ENCODE measurements at regions not wholly inside any gene's neighbourhood (a gene's known extent, or its start where the extent isn't known, plus 50 kb on each side); places are given as distances from the start of the nearest gene placed in this dataset.

DNA sequence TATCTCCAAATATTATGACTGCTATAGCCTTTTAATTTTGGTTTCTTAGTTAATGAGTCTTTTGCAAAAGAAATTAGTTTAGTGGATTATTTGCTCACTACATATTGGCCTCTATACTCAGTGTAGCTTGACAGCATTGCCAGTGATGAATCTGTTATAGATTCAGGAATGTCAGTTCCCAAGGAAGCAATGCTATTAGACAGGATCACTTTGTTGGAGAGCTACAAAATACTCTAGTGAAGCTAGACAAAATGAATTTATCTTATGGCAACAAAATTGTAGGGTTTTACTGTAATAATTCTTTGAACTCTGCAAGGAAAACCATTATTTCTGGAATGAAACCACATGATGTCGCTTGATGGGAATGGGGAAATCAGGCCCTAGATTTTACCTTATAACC, 543.3 kb downstream of the SQOR start:
- Mint-ChIP-seq H3K27me3 (no peaks in the 10 kb centered on the region), H3K4me1 (no peaks in the 10 kb centered on the region)

DNA sequence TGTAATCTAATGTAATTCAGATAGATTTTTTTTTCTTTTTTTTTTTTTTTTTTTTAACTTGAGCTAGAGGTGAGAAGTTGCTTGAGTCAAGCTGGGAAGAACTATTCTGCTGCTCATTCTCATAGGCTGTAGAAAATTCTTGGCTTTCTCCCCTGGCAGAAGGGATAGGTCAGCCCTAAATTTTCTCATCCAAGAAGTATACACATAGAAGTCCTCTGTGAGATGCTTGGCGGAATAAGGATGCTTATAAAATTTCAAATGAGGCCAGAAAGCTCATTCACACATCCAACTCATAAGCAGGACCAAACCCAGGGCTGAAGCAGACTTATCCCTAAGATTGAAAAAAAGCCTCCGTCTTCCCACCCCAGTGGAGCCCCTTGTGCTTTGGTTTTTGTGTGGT, 572.5 kb downstream of the SQOR start:
- Mint-ChIP-seq H3K4me3 (no peak overlapping the region), H3K27me3 (no peaks in the 10 kb centered on the region), H3K36me3 (no peaks in the 10 kb centered on the region), H3K27ac (no peak overlapping the region), H3K4me1 (no peaks in the 10 kb centered on the region), H3K9me3 (peaks cover 2 to 8% (median 5%) of the 10 kb centered on the region in 3 donors)

More for the DNA sequence above, 543.3 kb downstream of the SQOR start:
- peaks cover 4 to 17% (median 4%) of the 10 kb centered on the region in 3 donors for H3K9me3 Mint-ChIP-seq
- peaks cover 3% of the 10 kb centered on the region for H3K36me3 Mint-ChIP-seq
- H3K27ac Mint-ChIP-seq, result no peak overlapping the region
- H3K4me3 Mint-ChIP-seq, result no peak overlapping the region

DNA sequence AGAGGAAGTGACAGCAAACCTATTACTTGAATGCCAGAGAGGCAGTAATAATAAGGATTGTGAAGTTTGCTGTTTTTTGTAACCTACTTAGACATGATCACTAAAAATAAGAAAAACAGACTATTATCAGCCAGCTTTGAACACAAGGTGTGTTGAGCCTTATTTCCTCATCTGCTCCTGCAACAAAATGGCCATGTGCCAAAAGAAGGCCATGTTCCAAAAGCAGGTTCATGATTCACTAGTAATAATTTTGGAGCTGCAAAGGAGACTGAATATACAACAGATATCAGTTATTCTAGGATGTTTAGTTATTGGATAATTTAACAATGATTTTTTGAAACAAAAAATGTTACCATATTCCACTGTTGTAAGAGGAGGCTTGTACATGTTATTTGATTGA, 578.7 kb downstream of the SQOR start:
- Mint-ChIP-seq H3K36me3 (no peaks in the 10 kb centered on the region), H3K4me3 (no peak overlapping the region), H3K4me1 (peaks cover 0 to 2% (median 0%) of the 10 kb centered on the region in 3 donors), H3K9me3 (peaks cover 0 to 17% (median 6%) of the 10 kb centered on the region in 3 donors), H3K27ac (no peak overlapping the region), H3K27me3 (no peaks in the 10 kb centered on the region)

DNA sequence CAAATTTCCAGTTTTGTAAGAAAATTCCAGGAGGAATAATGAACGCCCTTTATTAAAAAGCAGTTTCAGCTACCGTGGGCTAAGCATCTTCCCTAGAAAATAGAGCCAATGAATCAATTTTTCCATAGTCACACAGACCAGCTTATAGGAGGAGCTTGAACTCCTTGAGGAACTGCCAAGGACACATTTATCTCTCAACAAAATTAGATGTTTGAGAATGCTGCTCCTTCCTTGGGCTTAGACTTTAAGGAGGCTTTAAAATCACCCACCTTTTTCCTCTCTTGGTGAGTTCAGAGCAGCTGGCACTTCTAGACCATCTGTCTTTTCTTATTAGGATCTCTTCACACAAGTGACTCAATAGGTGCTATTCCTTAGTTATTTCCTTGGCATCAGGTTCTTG, 588.0 kb downstream of the SQOR start:
- Mint-ChIP-seq H3K9me3 (peaks cover 0 to 13% (median 3%) of the 10 kb centered on the region in 3 donors), H3K27ac (no peak overlapping the region), H3K4me3 (no peak overlapping the region), H3K27me3 (no peaks in the 10 kb centered on the region), H3K36me3 (no peaks in the 10 kb centered on the region), H3K4me1 (peaks cover 0 to 3% (median 0%) of the 10 kb centered on the region in 3 donors)

DNA sequence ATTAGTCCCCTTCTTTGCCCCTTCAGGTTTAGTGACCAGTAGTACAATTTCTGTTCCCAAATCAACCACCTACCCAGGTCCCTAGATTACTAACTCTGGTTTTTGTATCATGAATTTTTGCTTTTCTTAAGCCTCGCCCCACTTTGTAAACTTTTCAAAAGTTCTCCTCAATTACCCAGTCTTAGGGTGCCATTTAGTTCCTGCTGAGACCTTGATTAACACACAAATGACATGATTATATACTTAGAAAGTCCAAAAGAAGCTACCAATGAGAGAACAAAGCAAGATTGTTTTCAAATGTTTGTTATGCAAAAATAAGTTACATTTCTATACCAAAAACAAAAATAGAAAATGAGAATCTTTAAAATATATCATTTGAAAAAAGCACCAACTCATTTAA, 594.4 kb downstream of the SQOR start:
- Mint-ChIP-seq H3K4me1 (no peaks in the 10 kb centered on the region), H3K27ac (peak overlapping the region in 1 of 3 donors; percentile 2), H3K27me3 (no peaks in the 10 kb centered on the region), H3K36me3 (no peaks in the 10 kb centered on the region), H3K9me3 (peaks cover 0 to 4% (median 0%) of the 10 kb centered on the region in 3 donors), H3K4me3 (no peak overlapping the region)

DNA sequence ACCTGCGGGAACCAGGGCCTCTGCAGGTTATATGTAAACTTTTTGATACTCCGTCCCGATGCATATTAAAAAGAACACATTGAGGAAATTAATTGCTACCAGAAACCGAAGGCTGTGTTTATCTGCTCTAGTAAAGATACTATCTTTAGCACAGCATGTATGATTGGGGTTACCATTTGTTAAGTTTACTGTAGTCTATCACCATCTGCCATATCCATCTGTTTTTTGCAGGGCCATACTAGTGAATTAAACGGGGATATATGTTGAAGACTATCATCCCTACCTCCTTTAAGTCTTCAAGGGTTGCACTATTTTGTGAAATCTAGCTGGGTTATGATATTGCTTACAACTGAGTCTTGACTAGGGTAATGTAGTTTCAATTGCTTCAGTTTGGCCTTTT, 597.0 kb downstream of the SQOR start:
- H3K27me3 Mint-ChIP-seq, result no peaks in the 10 kb centered on the region
- no peaks in the 10 kb centered on the region for H3K4me1 Mint-ChIP-seq
- peaks cover 0 to 4% (median 0%) of the 10 kb centered on the region in 3 donors for H3K9me3 Mint-ChIP-seq
- H3K36me3 Mint-ChIP-seq, result no peaks in the 10 kb centered on the region
- no peak overlapping the region for H3K4me3 Mint-ChIP-seq
- H3K27ac Mint-ChIP-seq, result no peak overlapping the region

DNA sequence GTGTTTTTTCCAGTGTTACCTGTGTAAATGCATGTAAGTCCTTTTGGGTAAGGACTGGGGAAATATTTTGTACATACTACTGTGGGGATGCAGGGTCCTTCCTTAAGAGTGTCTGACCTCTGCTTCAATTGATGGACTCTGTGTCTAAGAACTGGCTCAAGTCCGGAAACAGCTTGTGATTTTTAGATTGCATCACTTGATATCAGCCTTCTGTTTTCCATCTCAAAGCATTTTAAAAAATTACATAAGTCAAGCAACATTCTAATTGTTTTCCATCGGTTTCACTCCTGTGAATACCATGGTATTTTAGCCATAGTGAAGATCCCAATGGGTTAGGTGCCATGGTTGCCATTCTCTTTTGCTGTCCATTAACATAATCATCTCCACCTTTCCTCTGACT, 597.6 kb downstream of the SQOR start:
- peaks cover 0 to 6% (median 2%) of the 10 kb centered on the region in 3 donors for H3K9me3 Mint-ChIP-seq
- H3K36me3 Mint-ChIP-seq, result no peaks in the 10 kb centered on the region
- H3K27me3 Mint-ChIP-seq, result no peaks in the 10 kb centered on the region
- H3K4me1 Mint-ChIP-seq, result no peaks in the 10 kb centered on the region
- H3K4me3 Mint-ChIP-seq, result no peak overlapping the region
- H3K27ac Mint-ChIP-seq, result no peak overlapping the region

DNA sequence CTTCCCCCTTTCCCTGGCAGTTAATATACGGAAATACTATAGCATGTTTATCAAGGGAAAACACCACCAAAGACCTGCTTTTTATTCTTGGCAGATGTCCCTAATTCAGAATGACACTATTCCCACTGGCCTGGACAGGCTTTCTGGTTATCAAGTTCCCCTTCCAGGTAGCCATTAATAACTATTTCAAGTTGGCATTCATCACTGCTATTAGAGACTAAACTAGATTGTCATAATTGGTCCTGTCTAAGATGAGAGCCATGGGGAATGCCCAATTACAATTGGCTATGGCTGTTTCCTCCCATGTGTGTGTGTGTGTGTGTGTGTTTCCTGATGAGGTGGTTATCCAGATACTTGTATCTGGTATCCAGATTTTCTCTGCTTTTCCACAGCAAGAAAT, 608.1 kb downstream of the SQOR start:
- Mint-ChIP-seq H3K27ac (no peak overlapping the region), H3K4me3 (no peak overlapping the region), H3K9me3 (peaks cover 0 to 3% (median under 1%) of the 10 kb centered on the region in 3 donors), H3K36me3 (no peaks in the 10 kb centered on the region), H3K27me3 (no peaks in the 10 kb centered on the region), H3K4me1 (no peaks in the 10 kb centered on the region)

DNA sequence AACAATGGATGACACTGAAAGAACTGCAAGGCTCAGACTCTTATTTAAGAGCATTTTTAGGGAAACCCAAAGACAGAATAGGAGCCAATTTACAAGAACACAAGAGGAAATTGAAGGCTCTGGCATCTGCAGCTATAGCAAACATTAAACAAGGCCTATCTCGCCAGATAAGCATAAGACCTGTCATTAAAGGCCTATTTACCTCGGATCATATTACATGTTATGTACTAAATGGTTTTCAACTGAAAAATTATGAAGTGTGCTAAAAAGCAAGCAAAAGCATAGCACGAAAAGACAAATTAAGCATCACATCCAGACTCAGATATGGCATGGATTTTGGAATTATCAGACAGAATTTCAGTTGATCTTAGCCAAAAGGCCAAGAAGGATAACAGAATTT, 617.1 kb downstream of the SQOR start:
- Mint-ChIP-seq H3K9me3 (peaks cover 0 to 4% (median 0%) of the 10 kb centered on the region in 3 donors), H3K27me3 (no peaks in the 10 kb centered on the region), H3K4me3 (no peak overlapping the region), H3K36me3 (no peaks in the 10 kb centered on the region), H3K27ac (no peak overlapping the region), H3K4me1 (no peaks in the 10 kb centered on the region)

DNA sequence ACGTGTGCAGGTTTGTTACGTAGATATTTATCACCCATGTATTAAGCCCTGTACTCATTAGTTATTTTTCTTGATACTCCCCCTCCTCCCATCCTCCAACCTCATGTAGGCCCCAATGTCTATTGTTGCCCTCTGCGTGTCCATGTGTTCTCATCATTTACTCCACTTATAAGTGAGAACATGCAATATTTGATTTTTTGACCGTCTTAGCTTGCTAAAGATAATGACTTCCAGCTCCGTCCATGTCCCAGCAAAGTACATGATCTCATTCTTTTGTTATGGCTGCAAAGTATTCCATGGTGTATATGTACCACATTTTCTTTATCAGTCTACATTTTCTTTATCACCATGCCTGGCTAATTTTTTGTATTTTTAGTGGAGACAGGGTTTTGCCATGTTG, 623.2 kb downstream of the SQOR start:
- Mint-ChIP-seq H3K27ac (no peak overlapping the region), H3K4me3 (no peak overlapping the region), H3K27me3 (no peaks in the 10 kb centered on the region), H3K36me3 (no peaks in the 10 kb centered on the region), H3K4me1 (no peaks in the 10 kb centered on the region), H3K9me3 (peaks cover 4 to 11% (median 10%) of the 10 kb centered on the region in 3 donors)

DNA sequence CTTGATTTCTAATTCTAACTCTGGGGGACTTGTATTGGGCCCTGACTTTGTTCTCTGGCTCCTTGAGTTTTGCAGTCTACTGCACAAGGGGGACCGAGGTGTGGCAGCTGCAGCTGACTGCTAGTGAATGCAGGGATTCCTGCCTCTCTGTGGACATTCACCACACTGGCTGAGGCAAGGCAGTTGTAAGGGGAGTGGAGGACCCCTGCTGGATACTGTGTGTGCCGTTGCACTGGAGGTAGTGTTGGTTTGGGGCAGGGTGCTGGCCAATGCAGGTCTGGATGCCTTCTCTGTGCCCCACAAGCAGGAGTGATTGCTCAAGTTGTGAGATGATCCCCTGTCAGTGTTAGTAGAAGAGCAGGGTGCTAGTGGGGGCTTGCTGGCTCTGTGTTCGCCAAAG, 626.1 kb downstream of the SQOR start:
- H3K9me3 Mint-ChIP-seq, result peaks cover 6 to 12% (median 10%) of the 10 kb centered on the region in 3 donors
- H3K36me3 Mint-ChIP-seq, result no peaks in the 10 kb centered on the region
- no peaks in the 10 kb centered on the region for H3K27me3 Mint-ChIP-seq
- no peak overlapping the region for H3K27ac Mint-ChIP-seq
- H3K4me1 Mint-ChIP-seq, result no peaks in the 10 kb centered on the region
- no peak overlapping the region for H3K4me3 Mint-ChIP-seq

DNA sequence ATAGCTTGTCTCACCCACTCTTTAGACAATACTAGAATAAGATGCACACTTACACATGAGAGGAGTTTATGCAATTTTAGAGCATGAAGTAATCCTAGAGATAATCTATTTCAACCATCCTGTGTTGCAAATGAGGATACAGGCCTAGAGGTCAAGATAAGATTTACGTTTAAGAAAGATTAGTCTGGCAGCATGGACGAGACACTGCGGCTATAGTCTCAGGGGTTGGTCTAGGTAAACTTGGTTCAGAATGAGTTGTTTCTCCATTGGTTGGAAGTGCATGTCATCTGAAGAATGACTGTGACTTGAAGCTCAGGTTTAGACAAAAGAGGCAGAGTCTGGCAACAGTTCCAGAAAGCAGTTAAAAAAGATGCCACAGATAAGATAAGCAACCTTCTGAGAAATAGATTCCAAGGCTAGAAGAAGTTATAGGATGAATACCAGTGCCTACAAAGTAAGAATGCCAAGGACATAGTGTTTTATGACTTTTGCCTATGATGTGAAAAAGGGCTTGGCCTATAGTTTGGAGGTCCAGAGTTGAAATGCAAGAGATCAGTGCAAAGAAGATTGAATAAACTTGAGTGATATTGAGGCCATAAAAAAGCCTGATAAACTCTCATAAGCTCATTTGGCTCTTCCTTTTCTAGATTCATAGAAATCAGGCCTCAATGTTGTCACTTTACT, 631.0 kb downstream of the SQOR start:
- Mint-ChIP-seq H3K9me3 (peaks cover 1 to 5% (median 3%) of the 10 kb centered on the region in 3 donors), H3K27me3 (no peaks in the 10 kb centered on the region), H3K27ac (no peak overlapping the region), H3K4me3 (no peak overlapping the region), H3K36me3 (no peaks in the 10 kb centered on the region), H3K4me1 (no peaks in the 10 kb centered on the region)

DNA sequence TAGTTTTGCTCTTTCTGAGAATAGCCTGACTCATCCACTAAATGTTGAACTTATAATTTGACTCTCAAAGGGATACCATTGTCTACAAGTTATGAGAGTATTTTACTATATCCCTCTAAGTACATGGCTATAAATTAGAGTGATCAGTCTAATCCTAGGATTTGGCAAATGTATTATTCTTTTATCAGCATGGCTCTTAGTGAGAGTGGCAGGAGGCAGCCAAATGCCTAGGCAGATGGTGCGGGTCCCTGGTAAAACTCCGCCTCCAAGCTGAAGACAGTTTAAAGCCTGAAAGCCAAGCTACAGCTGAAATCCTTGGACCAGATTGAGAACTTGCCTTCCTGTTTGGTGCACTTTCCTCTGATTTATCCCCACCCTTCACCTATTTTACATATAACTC, 631.8 kb downstream of the SQOR start:
- H3K4me3 Mint-ChIP-seq, result no peak overlapping the region

DNA sequence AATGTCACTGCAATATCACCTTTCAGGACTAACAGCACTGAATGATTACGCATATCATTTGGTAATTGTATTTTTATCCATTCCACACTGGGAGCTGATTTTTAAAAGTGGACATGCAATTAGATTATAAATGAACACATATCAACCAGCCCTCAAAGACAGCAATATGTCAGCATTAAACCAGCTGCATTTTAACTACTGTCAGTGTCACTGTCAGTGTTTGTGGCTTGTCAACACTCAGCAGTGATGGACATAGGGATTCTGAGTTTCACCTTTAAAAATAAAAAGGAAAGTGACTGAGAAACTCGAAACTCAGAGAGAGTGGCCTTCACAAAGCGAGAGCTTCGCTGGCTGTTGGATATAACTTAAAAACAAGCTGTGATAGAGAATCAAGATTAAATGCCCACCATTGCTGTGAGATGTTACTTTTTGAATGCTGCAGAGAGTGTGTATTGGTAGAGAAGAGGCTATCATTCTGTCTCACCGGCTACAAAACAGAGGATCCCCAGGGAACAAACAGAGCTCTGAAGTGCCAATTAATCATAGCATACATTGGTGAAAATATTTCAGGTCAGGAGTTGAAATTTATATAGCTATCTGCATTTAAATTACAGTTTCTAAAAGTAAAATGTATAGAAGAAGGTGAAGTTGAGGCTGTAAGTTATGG, 635.8 kb downstream of the SQOR start:
- Mint-ChIP-seq H3K27ac (no peak overlapping the region), H3K36me3 (no peaks in the 10 kb centered on the region), H3K4me1 (no peaks in the 10 kb centered on the region), H3K9me3 (peaks cover 0 to 4% (median 3%) of the 10 kb centered on the region in 3 donors), H3K27me3 (no peaks in the 10 kb centered on the region), H3K4me3 (no peak overlapping the region)

More for the DNA sequence above, 631.8 kb downstream of the SQOR start:
- no peaks in the 10 kb centered on the region for H3K27me3 Mint-ChIP-seq
- no peak overlapping the region for H3K27ac Mint-ChIP-seq
- no peaks in the 10 kb centered on the region for H3K36me3 Mint-ChIP-seq
- peaks cover 1 to 5% (median 4%) of the 10 kb centered on the region in 3 donors for H3K9me3 Mint-ChIP-seq
- H3K4me1 Mint-ChIP-seq, result no peaks in the 10 kb centered on the region

DNA sequence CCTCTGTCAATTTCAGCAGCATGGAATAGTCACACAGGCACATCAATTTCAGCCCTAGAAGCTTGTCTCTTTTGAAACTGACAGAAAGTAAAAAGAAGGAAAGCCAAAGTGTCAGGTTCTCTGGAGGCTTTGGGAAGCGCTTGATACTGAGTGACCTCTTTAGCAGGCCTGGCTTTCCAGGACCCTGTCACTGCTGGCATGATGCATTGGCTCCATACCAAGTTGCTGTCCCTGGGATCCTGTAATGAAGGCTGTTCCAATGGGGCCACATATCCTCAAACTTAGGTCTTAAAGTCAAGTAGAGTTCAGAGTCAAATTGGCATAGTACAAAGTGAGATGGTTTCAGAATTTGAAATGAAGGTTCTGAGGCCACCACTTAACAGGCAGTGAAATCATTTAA, 640.9 kb downstream of the SQOR start:
- H3K27me3 Mint-ChIP-seq, result no peaks in the 10 kb centered on the region

DNA sequence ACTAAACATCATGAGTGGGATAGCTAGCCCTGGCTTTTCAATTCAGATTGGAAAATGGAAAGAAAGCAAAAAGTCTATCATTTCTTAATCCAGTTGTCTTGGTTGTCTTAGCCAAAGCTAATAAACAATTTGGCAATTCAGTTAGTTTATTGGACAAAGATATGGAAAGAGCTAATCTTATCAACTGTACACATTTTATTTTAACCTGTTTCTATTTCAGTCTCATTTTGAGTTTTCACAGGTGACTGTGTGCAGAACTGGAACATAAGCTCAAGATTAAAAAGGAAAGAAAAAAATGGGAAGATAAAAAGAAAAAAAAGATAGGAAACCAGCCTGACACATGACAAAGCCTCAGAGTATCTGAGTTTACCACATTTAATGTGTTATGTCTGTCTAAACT, 642.6 kb downstream of the SQOR start:
- no peaks in the 10 kb centered on the region for H3K36me3 Mint-ChIP-seq
- H3K27me3 Mint-ChIP-seq, result no peaks in the 10 kb centered on the region
- no peak overlapping the region for H3K27ac Mint-ChIP-seq
- H3K4me1 Mint-ChIP-seq, result no peaks in the 10 kb centered on the region
- H3K4me3 Mint-ChIP-seq, result no peak overlapping the region
- H3K9me3 Mint-ChIP-seq, result no peaks in the 10 kb centered on the region

More for the DNA sequence above, 640.9 kb downstream of the SQOR start:
- Mint-ChIP-seq H3K36me3 (no peaks in the 10 kb centered on the region), H3K4me1 (no peaks in the 10 kb centered on the region), H3K27ac (no peak overlapping the region), H3K4me3 (no peak overlapping the region), H3K9me3 (peaks cover 0 to 2% (median 0%) of the 10 kb centered on the region in 3 donors)

All from IgD-negative memory B cell (primary cell).